ENCODE measurements at regions not wholly inside any gene's neighbourhood (a gene's known extent, or its start where the extent isn't known, plus 50 kb on each side); places are given as distances from the start of the nearest gene placed in this dataset.
A peak's percentile ranks its signal among the peaks of the same experiment; 100 is the strongest.

DNA sequence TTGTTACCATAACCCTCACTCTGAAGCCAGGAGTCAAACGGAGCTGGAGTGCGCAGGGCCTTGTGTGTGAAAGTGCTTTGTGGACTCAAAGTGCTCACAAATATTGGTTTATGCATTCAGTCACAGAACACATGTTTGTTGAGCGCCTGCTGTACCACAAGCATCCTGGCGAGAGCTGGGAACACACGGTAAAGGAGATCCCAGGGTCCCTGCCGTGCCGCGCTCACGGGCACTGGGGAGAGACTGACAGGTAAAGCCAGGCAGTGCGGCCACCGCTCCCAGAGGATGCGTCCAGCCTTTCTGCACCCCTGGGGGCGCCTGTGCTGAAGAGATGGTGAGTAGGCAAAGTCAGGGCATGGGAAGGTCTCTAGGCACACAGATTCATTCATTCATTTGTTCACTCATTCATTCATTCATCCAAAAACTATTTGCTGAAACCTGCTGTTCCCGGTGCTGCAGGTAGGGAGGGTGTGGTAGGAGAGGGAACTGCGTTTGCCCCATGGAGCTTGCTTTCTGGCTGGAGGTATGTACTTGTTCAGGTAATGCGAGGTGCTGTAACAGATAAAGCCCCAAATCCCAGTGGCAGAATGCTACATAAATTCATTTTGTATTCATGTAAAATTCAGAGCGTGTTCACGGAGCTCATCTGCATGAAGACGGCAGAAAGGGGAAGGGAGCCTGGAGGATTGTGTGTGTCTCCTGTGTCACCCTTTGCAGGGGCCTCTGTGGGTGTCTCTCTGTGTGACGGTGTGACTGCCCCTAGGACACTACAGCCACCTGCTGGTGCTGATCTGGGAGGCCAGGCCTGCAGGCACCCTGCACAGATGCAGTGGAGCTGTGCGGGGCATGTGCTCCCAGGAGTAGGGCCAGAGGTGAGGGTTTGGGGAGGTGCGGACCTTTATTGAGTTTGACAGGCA, 167.0 kb upstream of the B3GAT1 start:
- DNase-seq (ENCODE audit: low read depth, low spot score), result no peak

DNA sequence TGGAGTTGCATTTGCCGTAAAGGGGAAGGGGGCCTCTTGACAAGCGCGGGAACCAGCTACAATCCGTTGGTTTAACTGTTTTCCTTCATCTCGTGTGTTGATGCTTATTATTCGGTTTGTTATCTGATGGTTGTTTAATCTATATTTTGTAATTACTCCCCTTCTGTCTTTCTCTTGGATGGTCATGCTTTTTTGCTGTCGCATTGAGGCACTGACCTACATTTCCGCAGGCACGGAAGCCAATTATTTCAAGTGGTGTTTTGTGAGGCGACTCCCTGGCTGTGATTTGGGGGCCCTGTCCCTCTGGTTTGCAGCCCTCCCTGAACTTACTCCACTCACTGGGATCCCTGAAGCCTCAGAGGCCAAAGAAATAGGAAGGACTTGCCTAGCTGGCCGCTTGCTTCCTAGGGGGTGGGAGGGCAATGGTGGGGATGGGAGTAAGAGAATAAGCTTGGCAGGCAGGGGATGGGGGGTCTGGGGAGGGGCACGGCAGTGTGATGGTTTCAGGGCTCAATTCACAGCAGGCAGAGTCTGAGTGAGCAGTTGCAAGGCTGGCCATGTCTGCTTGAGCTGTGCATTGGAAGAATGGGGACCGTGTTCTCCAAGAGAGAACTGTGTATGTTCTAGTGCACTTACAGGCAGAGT, 165.8 kb upstream of the B3GAT1 start:
- DNase-seq (ENCODE audit: low read depth, low spot score), result no peak

DNA sequence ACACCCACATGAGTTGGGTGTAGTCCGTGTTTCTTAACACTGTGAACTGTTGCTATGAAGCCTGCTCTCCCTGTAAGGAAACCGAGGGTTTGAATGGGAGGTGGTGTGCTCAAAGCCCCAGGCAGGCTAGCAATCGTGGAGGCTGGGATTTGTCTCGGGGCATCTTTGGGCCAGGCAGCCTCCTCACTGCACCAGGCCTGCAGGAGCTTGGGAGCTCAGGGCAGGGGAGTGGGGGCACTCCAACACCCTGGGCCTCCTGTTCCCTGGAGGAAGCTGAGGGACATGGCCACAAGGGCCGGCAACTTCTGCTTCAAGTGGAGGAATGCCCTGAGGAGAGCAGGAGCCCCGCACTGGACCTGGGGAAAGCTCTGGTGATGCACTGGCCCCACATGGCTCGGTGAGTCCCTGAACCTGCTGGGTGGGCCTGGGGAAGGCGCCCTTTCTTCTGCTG, 164.7 kb upstream of the B3GAT1 start:
- DNase-seq (ENCODE audit: low read depth, low spot score), result no peak

GRCh38 chr11:134576286-134576685, 164.2 kb upstream of the B3GAT1 start:
- DNase-seq (ENCODE audit: low read depth, low spot score), result no peak

DNA sequence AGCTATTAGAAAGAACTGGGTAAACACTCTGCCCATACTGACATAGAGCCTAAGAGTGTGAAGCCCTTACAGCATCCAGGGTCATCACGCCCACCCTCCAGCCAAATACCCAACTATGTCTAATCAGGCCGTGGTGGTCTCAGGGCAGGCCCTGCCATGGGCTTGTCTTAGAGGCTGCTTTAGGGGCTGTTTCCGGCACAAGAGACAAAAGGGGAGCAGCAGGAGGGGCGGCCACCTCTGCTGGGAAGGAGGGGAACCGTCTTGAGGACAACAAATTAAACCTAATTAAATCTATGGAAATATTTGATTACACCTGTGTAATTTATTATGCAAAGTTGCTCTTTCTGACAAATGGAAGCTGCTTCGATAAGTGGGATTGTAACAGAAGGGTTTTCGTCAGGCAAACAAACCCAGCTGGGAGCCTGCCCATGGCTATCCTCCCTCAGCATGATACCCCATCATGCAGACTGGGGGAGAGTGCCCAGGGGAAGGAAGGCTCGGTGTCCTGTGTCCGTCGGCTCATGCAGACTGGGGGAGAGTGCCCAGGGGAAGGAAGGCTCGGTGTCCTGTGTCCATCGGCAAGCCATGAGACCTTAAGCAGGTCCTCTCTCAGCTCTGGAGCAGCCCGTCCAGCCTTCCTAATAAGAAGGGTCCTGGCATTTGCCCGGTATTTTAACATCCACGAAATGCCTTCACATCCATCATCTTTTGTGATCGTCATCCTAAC, 163.6 kb upstream of the B3GAT1 start:
- DNase-seq (ENCODE audit: low read depth, low spot score), result no peak

DNA sequence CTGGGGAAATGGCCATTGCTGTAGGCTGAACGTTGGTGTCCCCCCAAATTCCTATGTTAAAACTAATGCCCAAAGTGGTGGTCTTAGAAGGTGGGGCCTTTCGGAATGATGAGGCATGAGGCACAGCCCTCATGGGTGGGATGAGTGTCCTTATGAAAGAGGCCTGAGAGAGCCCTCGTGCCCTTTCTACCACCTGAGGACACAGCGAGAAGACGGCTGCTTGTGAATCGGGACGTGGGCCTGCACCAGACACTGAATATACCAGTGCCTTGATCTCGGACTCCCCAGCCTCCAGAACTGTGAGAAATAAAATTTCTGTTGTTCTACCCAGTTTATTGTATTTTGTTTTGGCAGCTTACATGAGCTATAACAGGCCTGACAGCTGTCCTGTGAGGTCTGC, 162.9 kb upstream of the B3GAT1 start:
- no peak for DNase-seq (ENCODE audit: low read depth, low spot score)

DNA sequence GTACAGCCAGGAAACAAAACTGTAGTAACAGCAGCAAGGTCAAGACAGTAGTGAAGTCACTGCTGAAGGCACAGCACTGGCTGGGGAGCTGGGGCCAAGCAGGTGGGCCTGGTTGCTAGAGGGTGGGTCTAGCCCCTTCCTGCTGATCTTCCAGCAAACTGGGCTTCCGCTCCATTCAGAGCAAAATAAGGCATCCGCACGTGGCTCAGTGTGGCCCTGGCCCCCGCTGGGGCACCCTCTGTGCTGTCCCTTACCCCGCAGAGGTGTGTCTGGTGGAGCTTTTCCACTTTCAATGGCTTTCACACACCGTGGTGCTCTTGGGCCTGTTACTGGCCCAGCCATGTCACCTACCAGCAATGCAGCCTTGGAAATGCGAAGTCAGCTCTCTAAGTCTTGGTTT, 162.4 kb upstream of the B3GAT1 start:
- DNase-seq (ENCODE audit: low read depth, low spot score), result no peak

GRCh38 chr11:134573857-134574256, 161.8 kb upstream of the B3GAT1 start:
- DNase-seq (ENCODE audit: low read depth, low spot score), result no peak

DNA sequence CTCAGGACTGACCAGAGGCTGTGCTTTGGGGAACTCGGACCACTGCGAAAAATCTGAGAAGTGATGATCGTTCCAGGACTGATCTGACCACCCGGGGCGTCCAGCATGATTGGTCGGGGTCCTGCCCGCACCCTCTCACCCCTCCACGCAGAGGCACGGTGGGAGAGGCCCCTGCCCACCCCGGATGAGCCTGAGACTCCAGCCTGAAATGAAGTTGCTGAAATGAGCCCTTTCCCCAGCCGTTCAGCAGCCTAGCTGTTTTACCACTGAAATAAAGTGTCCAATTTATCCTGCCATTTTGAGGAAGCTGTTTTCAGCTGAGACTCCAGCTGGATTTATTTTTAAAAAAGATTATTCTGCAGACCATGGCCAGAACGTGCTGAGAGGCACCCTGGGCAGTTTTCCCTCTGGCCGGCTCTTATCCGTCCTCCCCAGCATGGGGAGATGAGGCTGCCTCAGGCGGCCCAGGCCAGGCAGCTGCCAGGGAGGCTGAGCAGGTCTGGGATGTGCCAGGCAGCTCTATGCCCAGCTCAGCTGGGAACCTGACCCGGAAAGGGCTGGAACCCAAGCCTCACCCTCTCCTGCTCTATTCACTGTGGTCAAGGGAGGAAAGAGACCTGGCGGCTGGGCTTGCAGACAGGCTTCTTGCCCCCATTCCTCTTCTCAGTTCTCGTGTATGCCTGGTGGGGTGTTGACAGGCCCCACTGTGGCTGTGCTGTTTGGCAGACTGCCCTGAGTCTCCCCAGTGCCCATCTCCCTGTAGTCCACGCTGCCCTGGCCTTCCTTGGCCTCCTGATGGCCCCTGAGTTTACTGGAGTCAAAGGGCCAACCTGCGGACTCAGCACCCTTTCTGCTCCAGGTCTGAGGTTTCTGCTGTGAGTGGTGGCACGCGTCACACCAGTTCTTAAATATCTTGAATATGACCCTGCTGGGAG, 161.0 kb upstream of the B3GAT1 start:
- no peak for DNase-seq (ENCODE audit: low read depth, low spot score)

GRCh38 chr11:134571301-134571700, 159.3 kb upstream of the B3GAT1 start:
- no peak for DNase-seq (ENCODE audit: low read depth, low spot score)

- no peak for DNase-seq (ENCODE audit: low read depth, low spot score)
Observed at GRCh38 chr11:134569195-134569594, 157.2 kb upstream of the B3GAT1 start.

- no peak for DNase-seq (ENCODE audit: low read depth, low spot score)
Observed at GRCh38 chr11:134566311-134566710, 154.3 kb upstream of the B3GAT1 start.

DNA sequence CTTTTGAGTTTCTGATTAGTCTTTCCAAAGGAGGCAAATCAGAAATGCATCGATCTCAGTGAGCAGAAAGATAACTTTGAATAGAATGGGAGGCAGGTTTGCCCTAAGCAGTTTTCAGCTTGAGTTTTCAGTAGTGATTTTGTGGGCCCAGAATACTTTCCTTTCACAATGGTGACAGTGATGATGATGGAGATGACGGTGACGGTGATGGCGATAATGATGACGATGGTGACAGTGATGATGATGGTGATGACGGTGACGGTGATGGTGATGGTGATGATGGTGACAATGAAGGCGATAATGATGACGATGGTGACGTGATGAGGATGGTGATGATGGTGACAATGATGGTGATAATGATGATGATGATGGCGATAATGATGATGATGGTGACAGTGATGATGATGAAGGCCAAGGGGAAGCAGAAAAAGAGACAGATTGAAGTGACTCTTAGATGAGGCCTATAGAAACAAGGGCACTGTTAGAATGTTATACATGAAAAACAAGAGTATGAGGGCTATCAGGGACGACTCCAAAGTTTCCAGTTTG, 153.4 kb upstream of the B3GAT1 start:
- DNase-seq (ENCODE audit: low read depth, low spot score), result no peak

GRCh38 chr11:134564472-134565200, 152.6 kb upstream of the B3GAT1 start:
- no peak for DNase-seq (ENCODE audit: low read depth, low spot score)

GRCh38 chr11:134562941-134563471, 151.0 kb upstream of the B3GAT1 start:
- no peak for DNase-seq (ENCODE audit: low read depth, low spot score)

DNA sequence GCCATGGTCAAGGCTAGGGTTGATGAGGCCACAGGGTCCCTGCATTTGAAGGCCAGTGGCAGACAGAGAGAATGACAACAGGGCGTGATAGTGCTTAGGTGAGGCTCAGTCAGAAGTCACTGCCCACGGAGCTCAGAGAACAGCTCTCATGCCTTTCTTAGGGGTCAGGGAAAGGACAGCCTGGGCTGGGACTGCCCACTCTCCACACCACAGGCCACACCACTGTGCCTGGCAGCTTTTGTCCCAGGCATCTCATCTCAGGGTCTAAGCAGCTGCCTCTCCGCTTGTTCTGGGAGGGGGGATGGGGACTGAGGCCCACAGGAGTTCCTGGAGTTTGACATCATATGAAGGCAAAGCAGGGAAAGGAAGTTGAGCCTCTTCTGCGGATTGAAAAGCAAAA, 150.2 kb upstream of the B3GAT1 start:
- DNase-seq (ENCODE audit: low read depth, low spot score), result peak; percentile 23

DNA sequence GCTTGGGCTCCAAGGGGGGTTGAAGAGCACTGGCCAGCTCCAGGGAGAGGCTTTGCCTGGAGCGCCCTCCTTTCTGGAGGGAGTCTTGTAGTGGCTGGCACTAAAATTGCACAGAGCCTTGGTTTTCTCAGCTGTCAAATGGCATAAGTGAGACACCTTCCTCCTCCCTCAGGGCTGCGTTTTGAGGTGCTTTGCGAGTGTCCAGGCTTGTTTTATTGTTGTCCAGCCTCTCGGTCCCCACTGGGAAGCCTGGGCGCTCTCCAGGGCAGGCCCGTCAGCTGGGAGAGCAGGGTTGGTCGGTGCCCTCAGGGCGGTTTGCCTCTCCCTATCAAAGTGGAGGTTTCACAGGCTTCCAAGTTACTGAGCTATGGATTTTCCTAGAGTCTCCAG, 149.3 kb upstream of the B3GAT1 start:
- DNase-seq (ENCODE audit: low read depth, low spot score), result no peak

DNA sequence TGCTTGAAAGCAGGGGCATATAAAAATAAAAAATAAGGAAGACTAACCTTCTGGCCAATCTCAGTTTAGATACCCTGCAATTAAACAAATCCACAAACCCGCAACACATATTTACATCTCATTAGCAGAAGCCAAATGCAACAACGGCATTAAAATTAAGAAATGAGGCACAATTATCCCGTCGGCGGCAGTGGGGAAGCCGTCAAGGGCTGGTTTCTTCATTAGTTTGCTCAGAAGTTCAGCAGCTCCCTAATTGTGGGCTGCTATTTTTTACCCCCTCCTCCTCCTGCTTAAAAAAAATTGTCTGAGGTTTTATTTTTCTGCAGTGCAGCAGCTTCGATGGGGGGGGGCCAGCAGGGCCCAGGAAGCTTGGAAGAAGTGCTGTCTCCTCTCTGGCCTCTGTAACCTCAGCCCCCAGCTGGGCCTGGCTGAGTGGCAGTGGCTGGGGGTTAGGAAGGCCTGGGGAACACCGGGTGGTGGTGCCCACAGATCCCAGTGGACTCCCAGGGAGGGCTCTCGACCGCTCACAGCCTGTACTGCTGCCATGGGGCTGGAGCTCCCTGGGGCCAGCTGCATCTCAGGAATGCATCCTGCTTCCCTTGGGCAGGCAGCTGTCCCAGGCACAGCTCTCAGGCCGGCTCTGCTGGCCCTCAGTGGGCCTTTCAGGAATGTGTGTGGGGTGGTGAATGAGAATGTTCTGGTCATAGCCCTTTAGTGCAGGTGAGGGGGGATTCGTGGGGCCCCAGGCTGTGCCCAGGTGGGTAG, 148.7 kb upstream of the B3GAT1 start:
- peak; percentile 16 for DNase-seq (ENCODE audit: low read depth, low spot score)

GRCh38 chr11:134560066-134560465, 148.0 kb upstream of the B3GAT1 start:
- no peak for DNase-seq (ENCODE audit: low read depth, low spot score)

All from astrocyte of the hippocampus (primary cell).